Mesothelial cell of epicardium (in vitro differentiated cells): ENCODE measurements at regions not wholly inside any gene's neighbourhood (a gene's known extent, or its start where the extent isn't known, plus 50 kb on each side); places are given as distances from the start of the nearest gene placed in this dataset.

Experiments used
- DNase-seq, 2 experiments: peaks; one replicate each; pipeline ENCODE4 v3.0.0; 2021; ENCODE audit warnings: low spot score in 2 of 2; ENCODE audit not compliant: unreplicated experiment in 2 of 2
- H3K27ac Mint-ChIP-seq: 2 replicates; pipeline ENCODE4 v1.8.0; 2021; ENCODE audit warnings: mixed read lengths
- H3K27me3 Mint-ChIP-seq: 2 replicates; pipeline ENCODE4 v1.8.0; 2021; ENCODE audit warnings: low read depth, mixed read lengths
- H3K36me3 Mint-ChIP-seq: 2 replicates; pipeline ENCODE4 v1.8.0; 2021; ENCODE audit warnings: mixed read lengths
- H3K4me1 Mint-ChIP-seq: 2 replicates; pipeline ENCODE4 v1.8.0; 2021; ENCODE audit warnings: mixed read lengths
- H3K4me3 Mint-ChIP-seq: 2 replicates; pipeline ENCODE4 v1.8.0; 2021; ENCODE audit warnings: mild to moderate bottlenecking, moderate library complexity, mixed read lengths
- H3K9me3 Mint-ChIP-seq: 2 replicates; pipeline ENCODE4 v1.8.0; 2021; ENCODE audit warnings: mixed read lengths
- TF ChIP-seq, protein P1 (sequence below): fragments of 200-600 bp; sonication (generic); IDR thresholded peaks from one replicate; pipeline ENCODE4 v1.5.0; 2021; ENCODE audit warnings: antibody characterized with exemption; ENCODE audit not compliant: unreplicated experiment

DNA sequence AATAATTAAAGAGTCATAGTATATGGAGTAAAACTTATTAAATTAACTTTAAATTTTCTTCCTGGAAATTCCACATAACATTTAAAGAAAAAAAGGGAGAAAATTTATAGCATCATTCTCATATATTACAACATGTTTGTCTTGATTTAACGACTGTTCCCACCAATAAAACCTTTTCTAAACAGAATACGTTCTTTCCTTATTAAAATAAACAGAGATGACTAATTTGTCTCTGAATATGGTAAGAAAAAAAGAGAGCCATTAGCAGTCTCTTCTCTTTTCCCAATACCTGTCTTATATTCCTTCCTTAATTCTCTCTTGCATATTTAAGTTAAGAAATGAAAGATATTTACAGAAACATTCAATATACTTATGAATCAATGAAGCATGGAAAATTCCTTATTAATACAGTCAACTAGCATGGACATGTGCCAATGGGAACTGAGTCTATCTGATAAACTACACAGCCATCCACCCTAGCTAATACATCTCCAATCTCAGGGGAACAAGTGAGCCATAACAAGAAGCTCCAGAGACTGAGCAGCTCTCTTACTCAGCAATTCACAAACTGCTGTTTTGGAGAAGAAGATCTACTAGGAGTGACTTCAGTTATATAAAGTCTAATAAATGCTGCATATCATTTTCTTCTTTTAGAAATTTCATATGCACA, 347.1 kb upstream of the MANEA start:
- Mint-ChIP-seq H3K9me3 (no peaks in the 10 kb centered on the region), H3K4me3 (no peak overlapping the region), H3K27me3 (no peaks in the 10 kb centered on the region), H3K27ac (no peak overlapping the region), H3K36me3 (no peaks in the 10 kb centered on the region), H3K4me1 (peaks cover 5% of the 10 kb centered on the region)
- DNase-seq: no peak
- TF ChIP-seq, protein P1, sequence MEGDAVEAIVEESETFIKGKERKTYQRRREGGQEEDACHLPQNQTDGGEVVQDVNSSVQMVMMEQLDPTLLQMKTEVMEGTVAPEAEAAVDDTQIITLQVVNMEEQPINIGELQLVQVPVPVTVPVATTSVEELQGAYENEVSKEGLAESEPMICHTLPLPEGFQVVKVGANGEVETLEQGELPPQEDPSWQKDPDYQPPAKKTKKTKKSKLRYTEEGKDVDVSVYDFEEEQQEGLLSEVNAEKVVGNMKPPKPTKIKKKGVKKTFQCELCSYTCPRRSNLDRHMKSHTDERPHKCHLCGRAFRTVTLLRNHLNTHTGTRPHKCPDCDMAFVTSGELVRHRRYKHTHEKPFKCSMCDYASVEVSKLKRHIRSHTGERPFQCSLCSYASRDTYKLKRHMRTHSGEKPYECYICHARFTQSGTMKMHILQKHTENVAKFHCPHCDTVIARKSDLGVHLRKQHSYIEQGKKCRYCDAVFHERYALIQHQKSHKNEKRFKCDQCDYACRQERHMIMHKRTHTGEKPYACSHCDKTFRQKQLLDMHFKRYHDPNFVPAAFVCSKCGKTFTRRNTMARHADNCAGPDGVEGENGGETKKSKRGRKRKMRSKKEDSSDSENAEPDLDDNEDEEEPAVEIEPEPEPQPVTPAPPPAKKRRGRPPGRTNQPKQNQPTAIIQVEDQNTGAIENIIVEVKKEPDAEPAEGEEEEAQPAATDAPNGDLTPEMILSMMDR: no peak

DNA sequence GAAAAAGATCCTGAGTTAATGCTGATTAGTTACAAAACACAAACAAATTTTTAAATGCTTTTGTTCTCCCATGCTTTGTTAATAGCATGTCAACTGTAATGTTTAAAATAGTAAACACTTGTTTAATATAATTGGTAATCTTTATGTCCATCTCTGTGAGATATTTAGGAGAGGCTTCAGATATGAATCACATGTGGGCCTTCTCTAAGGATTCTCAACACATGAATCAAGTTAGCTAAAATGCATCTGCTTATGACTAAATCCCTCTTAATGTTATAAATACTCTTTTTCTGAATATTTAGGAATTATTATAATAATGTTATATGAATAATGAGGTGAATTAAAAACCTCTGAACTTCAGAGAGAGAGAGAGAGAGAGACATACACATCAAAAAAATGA, 345.9 kb upstream of the MANEA start:
- TF ChIP-seq, protein P1: no peak
- Mint-ChIP-seq H3K27me3 (no peaks in the 10 kb centered on the region), H3K4me1 (peaks cover 5% of the 10 kb centered on the region), H3K9me3 (no peaks in the 10 kb centered on the region), H3K27ac (no peak overlapping the region), H3K4me3 (no peak overlapping the region), H3K36me3 (no peaks in the 10 kb centered on the region)
- no peak for DNase-seq

DNA sequence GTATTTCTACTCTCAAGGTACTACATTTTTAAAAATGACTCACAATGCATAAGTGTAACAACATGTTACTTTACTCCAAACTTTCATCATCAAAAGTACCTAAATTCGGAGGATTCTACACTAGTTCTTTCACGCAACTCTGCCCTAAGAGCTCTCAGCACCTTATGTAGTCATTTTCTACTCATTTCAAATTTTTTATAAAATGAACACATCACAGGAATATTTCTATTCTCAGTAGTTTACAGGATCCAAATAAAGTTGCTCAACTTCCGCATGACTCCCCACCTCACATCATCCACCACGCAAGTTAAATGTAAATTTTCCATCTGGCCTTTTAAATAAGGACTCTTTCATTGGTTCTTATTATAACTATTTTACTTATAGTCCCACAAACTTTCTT, 344.9 kb upstream of the MANEA start:
- Mint-ChIP-seq H3K4me3 (no peak overlapping the region), H3K36me3 (no peaks in the 10 kb centered on the region), H3K27ac (no peak overlapping the region), H3K9me3 (no peaks in the 10 kb centered on the region), H3K4me1 (peaks cover 4% of the 10 kb centered on the region), H3K27me3 (no peaks in the 10 kb centered on the region)
- no peak for DNase-seq
- TF ChIP-seq, protein P1: no peak

DNA sequence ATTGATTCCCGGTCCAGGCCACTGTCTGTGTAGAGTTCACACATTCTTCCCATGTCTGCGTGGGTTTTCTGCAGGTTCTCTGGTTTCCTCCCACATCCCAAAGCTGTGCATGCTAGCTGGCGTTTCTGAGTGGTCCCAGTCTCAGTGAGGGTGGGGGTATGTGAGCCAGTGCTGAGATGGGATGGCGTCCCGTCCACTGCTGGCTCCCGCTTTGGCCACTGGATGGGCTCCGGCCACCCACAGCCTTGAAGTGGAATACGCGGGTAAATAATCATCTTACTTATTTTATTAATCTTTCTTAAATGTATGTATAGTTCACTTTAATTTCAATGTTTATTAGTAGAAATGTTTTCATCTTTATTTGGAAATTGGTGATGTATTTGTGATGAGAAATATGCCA, 343.5 kb upstream of the MANEA start:
- no peaks in the 10 kb centered on the region for H3K36me3 Mint-ChIP-seq
- no peak overlapping the region for H3K27ac Mint-ChIP-seq
- H3K27me3 Mint-ChIP-seq: no peaks in the 10 kb centered on the region
- no peak for DNase-seq
- H3K4me3 Mint-ChIP-seq: no peak overlapping the region
- no peaks in the 10 kb centered on the region for H3K9me3 Mint-ChIP-seq
- TF ChIP-seq, protein P1: no peak
- H3K4me1 Mint-ChIP-seq: peaks cover under 1% of the 10 kb centered on the region

DNA sequence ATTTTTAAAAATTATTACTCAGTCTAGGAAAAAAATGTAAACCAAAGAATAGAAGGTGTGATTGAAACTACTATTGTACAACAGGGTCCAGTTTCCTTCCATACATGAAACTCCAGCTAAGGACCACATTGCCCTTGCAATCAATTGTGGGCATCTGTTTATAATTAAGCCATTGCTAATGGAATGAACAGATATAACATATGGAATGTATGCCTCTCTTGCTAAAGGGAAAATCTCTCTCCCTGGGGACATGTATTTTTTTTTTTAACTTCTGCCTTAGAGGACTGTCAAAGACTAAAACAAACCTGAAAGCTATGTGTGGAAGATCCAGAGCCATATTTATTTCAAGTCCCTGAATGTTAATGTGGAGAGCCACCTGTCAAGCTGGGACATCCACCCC, 336.8 kb upstream of the MANEA start:
- no peaks in the 10 kb centered on the region for H3K9me3 Mint-ChIP-seq
- DNase-seq: no peak
- H3K27ac Mint-ChIP-seq: no peak overlapping the region
- H3K27me3 Mint-ChIP-seq: no peaks in the 10 kb centered on the region
- peaks cover 15% of the 10 kb centered on the region for H3K4me1 Mint-ChIP-seq
- H3K36me3 Mint-ChIP-seq: no peaks in the 10 kb centered on the region
- TF ChIP-seq, protein P1: no peak
- H3K4me3 Mint-ChIP-seq: no peak overlapping the region

DNA sequence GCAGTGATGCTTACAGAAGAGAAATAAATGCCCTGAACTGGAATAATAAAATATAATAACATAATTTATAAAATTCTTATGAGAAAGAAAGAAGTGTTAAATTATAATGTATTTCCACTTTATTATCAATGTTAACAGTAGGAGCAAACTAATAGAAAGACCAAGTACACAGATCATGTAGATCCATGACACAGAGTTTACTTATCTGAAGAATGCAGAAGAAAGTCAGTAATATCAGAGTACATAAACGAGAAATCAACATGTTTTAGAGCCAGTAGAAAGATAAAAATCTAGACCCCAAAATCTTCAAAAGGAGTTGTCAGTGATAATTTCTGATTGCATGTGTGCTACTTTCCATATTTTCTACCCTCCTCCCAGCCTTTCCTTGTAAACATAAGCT, 334.8 kb upstream of the MANEA start:
- no peak for DNase-seq
- H3K27me3 Mint-ChIP-seq: no peaks in the 10 kb centered on the region
- no peaks in the 10 kb centered on the region for H3K9me3 Mint-ChIP-seq
- H3K27ac Mint-ChIP-seq: no peak overlapping the region
- peaks cover 15% of the 10 kb centered on the region for H3K4me1 Mint-ChIP-seq
- no peaks in the 10 kb centered on the region for H3K36me3 Mint-ChIP-seq
- TF ChIP-seq, protein P1: no peak
- no peak overlapping the region for H3K4me3 Mint-ChIP-seq
